Type B pancreatic cell (in vitro differentiated cells): ENCODE measurements at regions not wholly inside any gene's neighbourhood (a gene's known extent, or its start where the extent isn't known, plus 50 kb on each side); places are given as distances from the start of the nearest gene placed in this dataset.

ENCODE experiments used
- DNase-seq: peaks from one replicate; pipeline ENCODE4 v3.0.0; 2021; ENCODE audit warnings: mixed read lengths; ENCODE audit not compliant: unreplicated experiment; ENCODE audit errors: extremely low spot score
- H3K27ac Mint-ChIP-seq: 2 replicates; pipeline ENCODE4 v1.8.0; 2021; ENCODE audit warnings: mild to moderate bottlenecking, mixed read lengths
- H3K27me3 Mint-ChIP-seq: 2 replicates; pipeline ENCODE4 v1.8.0; 2021; ENCODE audit warnings: mixed read lengths
- H3K36me3 Mint-ChIP-seq: 2 replicates; pipeline ENCODE4 v1.8.0; 2021; ENCODE audit warnings: mixed read lengths
- H3K4me1 Mint-ChIP-seq: one replicate; pipeline ENCODE4 v1.8.0; 2021; ENCODE audit warnings: mixed read lengths; ENCODE audit not compliant: unreplicated experiment
- H3K4me3 Mint-ChIP-seq: 2 replicates; pipeline ENCODE4 v1.8.0; 2021; ENCODE audit warnings: mild to moderate bottlenecking, mixed read lengths
- H3K9me3 Mint-ChIP-seq: 2 replicates; pipeline ENCODE4 v1.8.0; 2021; ENCODE audit warnings: mixed read lengths
- CTCF ChIP-seq: fragments of 200-600 bp; sonication (generic); conservative IDR thresholded peaks from 2 replicates; pipeline ENCODE4 v1.5.0; 2021; ENCODE audit warnings: antibody characterized with exemption, mild to moderate bottlenecking

GRCh38 chr15:23823508-23823907 lies 136.4 kb upstream of the NDN start:
- H3K9me3 Mint-ChIP-seq = peaks cover 5% of the 10 kb centered on the region
- H3K4me1 Mint-ChIP-seq = no peaks in the 10 kb centered on the region
- H3K27me3 Mint-ChIP-seq = no peaks in the 10 kb centered on the region
- no peaks in the 10 kb centered on the region for H3K36me3 Mint-ChIP-seq
- no peak for DNase-seq
- no peak overlapping the region for H3K27ac Mint-ChIP-seq
- TF ChIP-seq CTCF = no peak
- H3K4me3 Mint-ChIP-seq = no peak overlapping the region

GRCh38 chr15:23828786-23829185 lies 141.7 kb upstream of the NDN start:
- no peak overlapping the region for H3K27ac Mint-ChIP-seq
- no peaks in the 10 kb centered on the region for H3K4me1 Mint-ChIP-seq
- no peak overlapping the region for H3K4me3 Mint-ChIP-seq
- no peaks in the 10 kb centered on the region for H3K9me3 Mint-ChIP-seq
- no peaks in the 10 kb centered on the region for H3K27me3 Mint-ChIP-seq
- H3K36me3 Mint-ChIP-seq = no peaks in the 10 kb centered on the region
- no peak for TF ChIP-seq CTCF
- DNase-seq = no peak

GRCh38 chr15:23835953-23836352 lies 148.8 kb upstream of the NDN start:
- no peaks in the 10 kb centered on the region for H3K4me1 Mint-ChIP-seq
- no peaks in the 10 kb centered on the region for H3K36me3 Mint-ChIP-seq
- no peak for TF ChIP-seq CTCF
- no peaks in the 10 kb centered on the region for H3K27me3 Mint-ChIP-seq
- H3K27ac Mint-ChIP-seq = no peak overlapping the region
- DNase-seq = no peak
- no peak overlapping the region for H3K4me3 Mint-ChIP-seq
- H3K9me3 Mint-ChIP-seq = no peaks in the 10 kb centered on the region

GRCh38 chr15:23839893-23840474 lies 152.9 kb upstream of the NDN start:
- Mint-ChIP-seq H3K4me1 (no peaks in the 10 kb centered on the region), H3K4me3 (no peak overlapping the region), H3K9me3 (no peaks in the 10 kb centered on the region), H3K27ac (no peak overlapping the region), H3K36me3 (no peaks in the 10 kb centered on the region), H3K27me3 (no peaks in the 10 kb centered on the region)
- no peak for DNase-seq
- no peak for TF ChIP-seq CTCF

GRCh38 chr15:23846218-23846617 lies 159.1 kb upstream of the NDN start:
- Mint-ChIP-seq H3K9me3 (peaks cover 3% of the 10 kb centered on the region), H3K27me3 (no peaks in the 10 kb centered on the region), H3K4me3 (no peak overlapping the region), H3K27ac (no peak overlapping the region), H3K36me3 (no peaks in the 10 kb centered on the region), H3K4me1 (no peaks in the 10 kb centered on the region)
- no peak for TF ChIP-seq CTCF
- no peak for DNase-seq

- no peak overlapping the region for H3K27ac Mint-ChIP-seq
- no peaks in the 10 kb centered on the region for H3K27me3 Mint-ChIP-seq
- peaks cover 3% of the 10 kb centered on the region for H3K9me3 Mint-ChIP-seq
- no peak overlapping the region for H3K4me3 Mint-ChIP-seq
- TF ChIP-seq CTCF = no peak
- DNase-seq = no peak
- no peaks in the 10 kb centered on the region for H3K4me1 Mint-ChIP-seq
- no peaks in the 10 kb centered on the region for H3K36me3 Mint-ChIP-seq
These were observed 163.6 kb upstream of the NDN start for GRCh38 chr15:23850666-23851065.
